ENCODE measurements at regions not wholly inside any gene's neighbourhood (a gene's known extent, or its start where the extent isn't known, plus 50 kb on each side); places are given as distances from the start of the nearest gene placed in this dataset.

- Mint-ChIP-seq H3K4me3 (no peak overlapping the region), H3K27me3 (ENCODE audit: low read depth, poor library complexity) (no peaks in the 10 kb centered on the region), H3K4me1 (peaks cover 11% of the 10 kb centered on the region), H3K9me3 (peaks cover 10% of the 10 kb centered on the region), H3K27ac (no peak overlapping the region), H3K36me3 (ENCODE audit: low read depth) (no peaks in the 10 kb centered on the region)
- no peak for DNase-seq
- no peak for TF ChIP-seq CTCF (IDR thresholded peaks at IDR 0.05)
Measured at GRCh38 chr14:62308891-62309290, 546.7 kb downstream of the SNAPC1 start.

- no peak overlapping the region for H3K27ac Mint-ChIP-seq
- peaks cover 4% of the 10 kb centered on the region for H3K4me1 Mint-ChIP-seq
- no peaks in the 10 kb centered on the region for H3K27me3 Mint-ChIP-seq (ENCODE audit: low read depth, poor library complexity)
- TF ChIP-seq CTCF (IDR thresholded peaks at IDR 0.05) = no peak
- H3K36me3 Mint-ChIP-seq (ENCODE audit: low read depth) = no peaks in the 10 kb centered on the region
- DNase-seq = no peak
- H3K4me3 Mint-ChIP-seq = no peak overlapping the region
- no peaks in the 10 kb centered on the region for H3K9me3 Mint-ChIP-seq
Measured at GRCh38 chr14:62313212-62313611, 551.0 kb downstream of the SNAPC1 start.

GRCh38 chr14:62314221-62314620 lies 552.0 kb downstream of the SNAPC1 start:
- H3K4me1 Mint-ChIP-seq = no peaks in the 10 kb centered on the region
- H3K4me3 Mint-ChIP-seq = no peak overlapping the region
- no peaks in the 10 kb centered on the region for H3K27me3 Mint-ChIP-seq (ENCODE audit: low read depth, poor library complexity)
- no peak for TF ChIP-seq CTCF (IDR thresholded peaks at IDR 0.05)
- H3K9me3 Mint-ChIP-seq = no peaks in the 10 kb centered on the region
- no peak for DNase-seq
- no peaks in the 10 kb centered on the region for H3K36me3 Mint-ChIP-seq (ENCODE audit: low read depth)
- no peak overlapping the region for H3K27ac Mint-ChIP-seq

- DNase-seq = no peak
- Mint-ChIP-seq H3K4me1 (no peaks in the 10 kb centered on the region), H3K27me3 (ENCODE audit: low read depth, poor library complexity) (no peaks in the 10 kb centered on the region), H3K27ac (no peak overlapping the region), H3K36me3 (ENCODE audit: low read depth) (no peaks in the 10 kb centered on the region), H3K9me3 (no peaks in the 10 kb centered on the region), H3K4me3 (no peak overlapping the region)
- no peak for TF ChIP-seq CTCF (IDR thresholded peaks at IDR 0.05)
Measured at GRCh38 chr14:62314871-62315270, 552.7 kb downstream of the SNAPC1 start.

- Mint-ChIP-seq H3K27ac (no peak overlapping the region), H3K4me1 (no peaks in the 10 kb centered on the region), H3K9me3 (no peaks in the 10 kb centered on the region), H3K4me3 (no peak overlapping the region), H3K27me3 (ENCODE audit: low read depth, poor library complexity) (no peaks in the 10 kb centered on the region), H3K36me3 (ENCODE audit: low read depth) (no peaks in the 10 kb centered on the region)
- no peak for DNase-seq
- no peak for TF ChIP-seq CTCF (IDR thresholded peaks at IDR 0.05)
Measured at GRCh38 chr14:62315631-62316030, 553.4 kb downstream of the SNAPC1 start.

GRCh38 chr14:62322216-62322615 lies 560.0 kb downstream of the SNAPC1 start:
- Mint-ChIP-seq H3K4me1 (no peaks in the 10 kb centered on the region), H3K4me3 (no peak overlapping the region), H3K27ac (no peak overlapping the region), H3K9me3 (peaks cover 28% of the 10 kb centered on the region), H3K27me3 (ENCODE audit: low read depth, poor library complexity) (no peaks in the 10 kb centered on the region), H3K36me3 (ENCODE audit: low read depth) (no peaks in the 10 kb centered on the region)
- TF ChIP-seq CTCF (IDR thresholded peaks at IDR 0.05) = no peak
- DNase-seq = no peak
